ENCODE measurements at regions not wholly inside any gene's neighbourhood (a gene's known extent, or its start where the extent isn't known, plus 50 kb on each side); places are given as distances from the start of the nearest gene placed in this dataset.

DNA sequence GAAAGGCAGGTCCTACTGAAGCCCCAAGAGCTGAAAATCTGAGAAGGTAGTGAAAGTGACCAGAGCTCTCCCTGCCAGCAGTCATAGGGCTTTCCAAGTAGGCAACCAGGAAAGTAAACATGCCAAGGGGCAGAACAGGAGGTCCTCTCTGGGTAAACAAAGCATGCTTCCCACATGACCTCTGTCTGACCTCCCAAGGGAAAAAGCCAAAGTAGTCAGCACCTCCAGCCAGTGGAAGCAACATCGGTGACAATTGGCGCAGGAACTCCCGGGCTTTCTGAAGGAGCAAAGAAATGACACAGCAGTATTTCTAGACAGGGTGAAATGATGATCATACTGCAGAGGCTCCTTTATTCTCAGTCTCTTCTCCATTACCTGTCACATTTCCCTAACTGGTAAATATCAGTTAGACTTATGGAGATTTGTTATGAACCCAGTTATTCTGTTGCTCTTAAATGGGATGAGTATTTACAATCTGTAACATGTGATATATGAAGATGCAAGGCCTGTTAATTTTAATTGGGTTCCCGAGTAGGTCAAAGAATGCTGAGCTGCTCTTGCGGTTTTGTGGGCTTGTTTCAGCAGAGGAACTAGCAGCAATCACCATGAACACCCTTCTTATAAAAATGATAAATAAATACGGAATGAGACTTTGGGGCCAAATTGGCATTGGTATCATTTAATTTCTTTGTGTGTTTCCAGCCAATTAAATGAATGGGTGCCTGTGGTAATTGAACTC, 321.0 kb downstream of the RND3 start:
- TF ChIP-seq, protein P1, sequence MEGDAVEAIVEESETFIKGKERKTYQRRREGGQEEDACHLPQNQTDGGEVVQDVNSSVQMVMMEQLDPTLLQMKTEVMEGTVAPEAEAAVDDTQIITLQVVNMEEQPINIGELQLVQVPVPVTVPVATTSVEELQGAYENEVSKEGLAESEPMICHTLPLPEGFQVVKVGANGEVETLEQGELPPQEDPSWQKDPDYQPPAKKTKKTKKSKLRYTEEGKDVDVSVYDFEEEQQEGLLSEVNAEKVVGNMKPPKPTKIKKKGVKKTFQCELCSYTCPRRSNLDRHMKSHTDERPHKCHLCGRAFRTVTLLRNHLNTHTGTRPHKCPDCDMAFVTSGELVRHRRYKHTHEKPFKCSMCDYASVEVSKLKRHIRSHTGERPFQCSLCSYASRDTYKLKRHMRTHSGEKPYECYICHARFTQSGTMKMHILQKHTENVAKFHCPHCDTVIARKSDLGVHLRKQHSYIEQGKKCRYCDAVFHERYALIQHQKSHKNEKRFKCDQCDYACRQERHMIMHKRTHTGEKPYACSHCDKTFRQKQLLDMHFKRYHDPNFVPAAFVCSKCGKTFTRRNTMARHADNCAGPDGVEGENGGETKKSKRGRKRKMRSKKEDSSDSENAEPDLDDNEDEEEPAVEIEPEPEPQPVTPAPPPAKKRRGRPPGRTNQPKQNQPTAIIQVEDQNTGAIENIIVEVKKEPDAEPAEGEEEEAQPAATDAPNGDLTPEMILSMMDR (IDR thresholded peaks at IDR 0.05; ENCODE audit: insufficient read depth, low read length, poor library complexity, severe bottlenecking) = no peak
- DNase-seq (ENCODE audit: extremely low read depth, insufficient read length) = no peak
- no peak overlapping the region for H3K4me3 ChIP-seq (replicated peaks; ENCODE audit: low read depth, low read length)
- no peaks in the 10 kb centered on the region for H3K36me3 ChIP-seq (ENCODE audit: control insufficient read depth, insufficient read depth, low read length)
- H3K27me3 ChIP-seq (replicated peaks; ENCODE audit: control insufficient read depth, insufficient read depth, low read length) = no peaks in the 10 kb centered on the region

DNA sequence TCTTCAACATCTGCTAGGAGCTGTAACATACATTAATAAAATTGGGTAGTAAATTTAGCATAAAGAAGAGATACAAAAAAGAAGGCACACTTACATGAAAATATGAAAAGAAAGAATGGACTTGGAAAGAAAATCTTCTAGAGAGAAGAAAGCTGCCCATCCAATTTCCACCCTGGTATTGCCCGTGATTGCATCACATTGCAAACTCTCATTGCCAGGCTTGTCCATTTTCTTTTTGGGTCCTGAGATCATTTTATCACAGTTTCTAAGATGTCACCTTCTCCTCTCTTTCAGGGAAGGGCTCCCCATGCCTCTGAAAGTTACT, 321.5 kb downstream of the RND3 start:
- H3K36me3 ChIP-seq (ENCODE audit: control insufficient read depth, insufficient read depth, low read length) = no peaks in the 10 kb centered on the region
- H3K27me3 ChIP-seq (replicated peaks; ENCODE audit: control insufficient read depth, insufficient read depth, low read length) = no peaks in the 10 kb centered on the region
- DNase-seq (ENCODE audit: extremely low read depth, insufficient read length) = no peak
- no peak overlapping the region for H3K4me3 ChIP-seq (replicated peaks; ENCODE audit: low read depth, low read length)
- TF ChIP-seq, protein P1 (IDR thresholded peaks at IDR 0.05; ENCODE audit: insufficient read depth, low read length, poor library complexity, severe bottlenecking) = no peak

DNA sequence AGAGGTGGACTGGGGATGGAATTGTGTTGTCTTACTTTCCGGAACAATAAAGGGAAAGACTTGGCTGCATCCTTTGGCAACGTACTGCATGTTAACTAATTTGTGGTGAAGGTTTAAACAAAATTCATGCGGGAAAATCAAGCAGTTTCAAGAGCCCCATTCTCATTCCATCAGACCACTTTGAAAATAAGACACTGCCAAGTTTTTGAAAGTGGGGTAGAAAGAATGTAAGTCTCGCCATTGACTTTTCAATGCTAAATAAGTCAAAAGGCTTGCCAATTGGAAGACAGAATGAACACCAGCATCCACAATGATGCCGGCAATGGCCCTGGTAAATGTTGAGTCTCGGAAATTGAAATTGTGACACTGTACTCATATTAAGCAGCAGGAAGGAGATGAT, 322.0 kb downstream of the RND3 start:
- H3K4me3 ChIP-seq (replicated peaks; ENCODE audit: low read depth, low read length) = no peak overlapping the region
- TF ChIP-seq, protein P1 (IDR thresholded peaks at IDR 0.05; ENCODE audit: insufficient read depth, low read length, poor library complexity, severe bottlenecking) = no peak
- H3K27me3 ChIP-seq (replicated peaks; ENCODE audit: control insufficient read depth, insufficient read depth, low read length) = no peaks in the 10 kb centered on the region
- no peak for DNase-seq (ENCODE audit: extremely low read depth, insufficient read length)
- H3K36me3 ChIP-seq (ENCODE audit: control insufficient read depth, insufficient read depth, low read length) = no peaks in the 10 kb centered on the region

DNA sequence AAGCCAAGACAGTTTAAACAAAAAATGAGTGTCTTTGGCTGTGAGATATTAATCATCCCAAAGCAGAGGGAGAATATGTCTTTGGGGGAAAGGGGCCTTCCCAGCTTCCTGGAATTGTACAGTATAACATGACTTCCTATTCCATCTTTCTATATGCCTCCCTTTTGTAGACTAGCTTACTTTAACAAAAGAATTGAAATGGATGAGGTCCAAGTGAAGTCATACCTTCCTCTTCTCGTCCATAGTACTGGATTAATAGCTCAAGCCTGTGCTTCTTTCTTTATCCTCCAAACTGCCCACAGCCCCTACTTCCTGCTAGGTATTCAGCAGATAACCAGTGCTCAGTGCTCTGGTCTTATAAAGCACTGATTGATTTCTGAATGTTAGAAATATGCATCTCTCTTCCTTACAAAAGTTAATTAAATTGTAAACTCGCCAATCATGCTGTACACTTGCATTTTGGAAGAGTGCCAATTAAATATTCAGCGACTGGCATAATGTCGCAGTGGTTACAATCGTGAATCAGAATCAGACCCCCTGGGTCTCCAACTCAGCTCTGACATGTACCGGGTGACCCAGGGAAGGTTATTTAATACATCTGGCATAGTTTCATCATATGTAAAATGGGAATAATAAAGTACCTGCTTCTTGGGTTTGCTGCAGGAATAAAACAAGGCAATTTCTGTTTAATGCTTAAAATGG, 325.1 kb downstream of the RND3 start:
- TF ChIP-seq, protein P1 (IDR thresholded peaks at IDR 0.05; ENCODE audit: insufficient read depth, low read length, poor library complexity, severe bottlenecking) = no peak
- no peak for DNase-seq (ENCODE audit: extremely low read depth, insufficient read length)
- H3K4me3 ChIP-seq (replicated peaks; ENCODE audit: low read depth, low read length) = no peak overlapping the region
- H3K36me3 ChIP-seq (ENCODE audit: control insufficient read depth, insufficient read depth, low read length) = no peaks in the 10 kb centered on the region
- no peaks in the 10 kb centered on the region for H3K27me3 ChIP-seq (replicated peaks; ENCODE audit: control insufficient read depth, insufficient read depth, low read length)

DNA sequence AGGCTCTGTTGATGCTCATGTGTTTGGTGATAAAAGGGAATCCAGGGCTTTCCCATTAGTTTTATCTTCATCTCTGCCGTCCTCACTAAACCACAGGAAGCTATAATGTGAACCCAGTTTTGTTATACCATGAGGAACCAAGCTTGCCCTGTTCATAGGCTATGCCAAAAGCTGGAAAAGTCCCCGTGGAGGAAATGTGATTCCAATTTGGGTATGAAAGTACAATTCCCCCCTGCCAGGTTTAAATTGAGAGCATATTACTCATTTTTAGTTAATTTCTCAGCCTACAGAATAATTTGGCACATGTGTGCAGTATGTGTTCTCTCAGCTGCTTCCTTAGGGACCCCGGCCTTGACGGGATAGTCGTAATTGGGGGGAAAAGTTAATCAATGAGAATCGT, 327.4 kb downstream of the RND3 start:
- DNase-seq (ENCODE audit: extremely low read depth, insufficient read length) = no peak
- H3K36me3 ChIP-seq (ENCODE audit: control insufficient read depth, insufficient read depth, low read length) = no peaks in the 10 kb centered on the region
- H3K27me3 ChIP-seq (replicated peaks; ENCODE audit: control insufficient read depth, insufficient read depth, low read length) = no peaks in the 10 kb centered on the region; the same call in 1 of the 2 replicates
- H3K4me3 ChIP-seq (replicated peaks; ENCODE audit: low read depth, low read length) = no peak overlapping the region
- TF ChIP-seq, protein P1 (IDR thresholded peaks at IDR 0.05; ENCODE audit: insufficient read depth, low read length, poor library complexity, severe bottlenecking) = no peak
